HUES48 (cell line): ENCODE measurements at regions not wholly inside any gene's neighbourhood (a gene's known extent, or its start where the extent isn't known, plus 50 kb on each side); places are given as distances from the start of the nearest gene placed in this dataset.

Experiments used
- H3K27ac ChIP-seq: one replicate; pipeline ENCODE4 v1.7.0; 2013; ENCODE audit warnings: low read depth, low read length, inconsistent platforms
- H3K27me3 ChIP-seq: 2 replicates; pipeline ENCODE4 v1.6.1; 2013; ENCODE audit warnings: mild to moderate bottlenecking, low read length; ENCODE audit not compliant: control insufficient read depth, insufficient read depth
- H3K36me3 ChIP-seq: 2 replicates; pipeline ENCODE4 v1.6.1; 2013; ENCODE audit warnings: low read length; ENCODE audit not compliant: control insufficient read depth, insufficient read depth
- H3K4me1 ChIP-seq: 2 replicates; pipeline ENCODE4 v1.6.1; 2013; ENCODE audit warnings: mild to moderate bottlenecking, low read length; ENCODE audit not compliant: control insufficient read depth, insufficient read depth
- H3K4me3 ChIP-seq: 2 replicates; pipeline ENCODE4 v1.5.1; 2013; ENCODE audit warnings: mild to moderate bottlenecking, low read depth, low read length
- H3K9ac ChIP-seq: 2 replicates; pipeline ENCODE4 v1.6.1; 2013; ENCODE audit warnings: mild to moderate bottlenecking, low read depth, low read length, moderate library complexity
- H3K9me3 ChIP-seq: 2 replicates; pipeline ENCODE4 v1.6.1; 2013; ENCODE audit warnings: low read length; ENCODE audit not compliant: control insufficient read depth, insufficient read depth

DNA sequence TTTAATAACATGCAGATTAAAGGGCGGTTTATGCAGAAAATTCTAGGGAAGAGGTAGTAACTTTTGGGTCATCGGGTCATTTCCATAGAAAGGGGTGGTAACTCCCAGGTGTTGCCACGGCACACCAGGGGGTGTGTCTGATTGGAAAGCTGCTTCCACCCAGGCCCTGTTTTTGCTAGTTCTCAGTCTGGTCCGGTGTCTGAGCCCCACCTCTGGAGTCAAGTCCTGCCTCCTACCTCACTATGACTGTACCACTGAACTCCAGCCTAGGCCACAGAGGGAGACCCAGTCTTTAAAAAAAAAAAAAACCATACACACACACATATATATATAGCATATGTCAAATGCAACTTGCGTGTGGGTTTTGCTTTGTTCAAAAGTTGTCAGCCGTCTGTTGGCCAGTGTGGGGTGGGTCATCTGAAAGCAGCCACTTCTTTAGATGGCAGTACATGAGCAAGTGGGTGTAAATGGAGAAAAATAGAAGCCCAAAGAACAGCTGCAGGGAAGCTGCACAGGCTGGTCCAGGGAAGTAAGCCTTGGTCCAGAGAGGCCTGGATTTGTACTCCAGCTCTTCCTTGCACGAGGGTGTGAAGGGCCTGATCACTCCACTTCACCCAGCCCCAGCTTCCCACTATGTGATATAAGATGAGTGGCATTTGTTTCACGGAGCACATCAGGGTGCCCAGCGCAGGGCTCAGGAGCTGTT, 110.7 kb upstream of the SPRY4 start:
- peaks cover 13% of the 10 kb centered on the region for H3K4me1 ChIP-seq
- no peaks in the 10 kb centered on the region for H3K36me3 ChIP-seq
- no peak overlapping the region for H3K4me3 ChIP-seq
- no peak overlapping the region for H3K9ac ChIP-seq
- no peak overlapping the region for H3K27ac ChIP-seq
- H3K27me3 ChIP-seq, result no peaks in the 10 kb centered on the region
- no peaks in the 10 kb centered on the region for H3K9me3 ChIP-seq

DNA sequence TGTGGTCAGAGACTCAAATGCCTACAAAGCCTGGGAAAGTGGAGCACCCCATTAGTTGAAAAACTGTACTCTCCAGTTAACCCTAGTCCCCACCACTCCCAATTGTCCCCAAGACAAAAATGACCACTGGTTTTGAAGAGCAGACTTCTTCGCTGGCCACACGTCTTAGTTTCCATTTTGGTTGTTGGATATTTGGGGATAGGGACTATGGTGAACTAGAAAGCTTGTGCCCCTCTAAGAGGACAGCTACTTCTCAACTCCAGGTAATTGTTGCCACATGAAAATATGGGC, 109.4 kb upstream of the SPRY4 start:
- peaks cover 13% of the 10 kb centered on the region for H3K4me1 ChIP-seq
- H3K27ac ChIP-seq, result no peak overlapping the region
- no peaks in the 10 kb centered on the region for H3K27me3 ChIP-seq

DNA sequence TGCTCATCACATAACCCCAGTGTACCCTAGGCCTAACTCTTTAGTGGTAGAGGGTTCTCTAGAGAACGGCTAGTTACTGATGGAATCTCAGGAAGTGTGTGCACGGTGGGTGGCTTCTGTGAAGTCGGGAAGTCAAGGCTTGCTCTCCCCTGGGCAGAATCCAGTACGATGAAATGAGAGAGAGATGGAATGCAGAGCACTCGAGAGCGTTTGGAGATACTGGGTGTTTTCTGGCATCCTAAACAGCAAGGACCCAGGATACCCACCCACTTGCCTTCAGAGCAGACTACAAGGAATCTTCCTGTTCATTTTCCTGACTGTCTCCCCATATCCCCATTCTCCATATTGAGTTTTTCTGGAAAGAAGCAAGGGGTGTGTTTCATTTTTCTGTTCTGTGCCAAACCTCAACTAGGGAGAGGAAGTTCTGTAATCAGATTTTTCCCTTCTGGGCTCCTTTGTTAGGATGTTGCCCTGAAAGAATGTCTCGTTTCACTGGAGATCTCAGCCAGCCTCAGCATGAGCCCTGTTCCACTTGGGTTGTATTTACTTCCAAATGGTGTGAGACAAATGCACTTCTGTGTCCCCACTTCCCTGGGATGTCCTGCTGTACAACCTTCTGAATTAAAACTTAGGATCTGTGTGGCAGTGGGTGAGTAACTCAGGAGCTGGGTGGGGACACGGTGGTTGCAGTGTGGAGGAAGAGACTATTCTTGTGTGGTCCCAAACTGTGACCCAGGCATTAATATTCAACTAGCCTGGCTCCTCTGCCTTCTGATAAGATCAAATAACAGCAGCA, 108.9 kb upstream of the SPRY4 start:
- H3K9me3 ChIP-seq, result no peaks in the 10 kb centered on the region
- no peak overlapping the region for H3K27ac ChIP-seq
- no peak overlapping the region for H3K4me3 ChIP-seq
- H3K27me3 ChIP-seq, result no peaks in the 10 kb centered on the region
- no peak overlapping the region for H3K9ac ChIP-seq
- no peaks in the 10 kb centered on the region for H3K36me3 ChIP-seq
- peaks cover 13% of the 10 kb centered on the region for H3K4me1 ChIP-seq

More for the DNA sequence above, 109.4 kb upstream of the SPRY4 start:
- no peaks in the 10 kb centered on the region for H3K36me3 ChIP-seq
- no peaks in the 10 kb centered on the region for H3K9me3 ChIP-seq
- no peak overlapping the region for H3K9ac ChIP-seq
- no peak overlapping the region for H3K4me3 ChIP-seq

DNA sequence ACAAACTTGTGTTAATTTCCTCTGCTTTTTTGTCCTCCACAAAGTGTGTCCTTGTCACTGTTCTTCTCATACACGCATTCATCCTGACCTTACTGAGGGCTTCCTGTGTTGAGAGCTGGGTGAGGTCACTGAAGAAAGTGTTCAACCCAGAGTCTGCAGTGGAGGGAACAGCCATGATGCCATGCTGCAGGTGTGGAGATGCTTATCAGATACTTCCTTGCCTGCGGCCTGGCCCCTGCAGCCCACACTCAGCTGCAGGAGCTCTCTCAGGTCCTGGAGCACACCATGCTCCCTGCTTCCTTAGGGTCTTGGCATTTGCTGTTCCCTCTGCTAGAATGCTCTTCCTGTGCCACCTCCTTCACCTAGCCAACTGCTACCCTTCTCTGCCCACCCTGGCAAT, 108.1 kb upstream of the SPRY4 start:
- Histone ChIP-seq H3K36me3 (no peaks in the 10 kb centered on the region), H3K4me1 (peaks cover 13% of the 10 kb centered on the region), H3K27me3 (no peaks in the 10 kb centered on the region), H3K9me3 (no peaks in the 10 kb centered on the region), H3K4me3 (no peak overlapping the region), H3K9ac (no peak overlapping the region), H3K27ac (no peak overlapping the region)

DNA sequence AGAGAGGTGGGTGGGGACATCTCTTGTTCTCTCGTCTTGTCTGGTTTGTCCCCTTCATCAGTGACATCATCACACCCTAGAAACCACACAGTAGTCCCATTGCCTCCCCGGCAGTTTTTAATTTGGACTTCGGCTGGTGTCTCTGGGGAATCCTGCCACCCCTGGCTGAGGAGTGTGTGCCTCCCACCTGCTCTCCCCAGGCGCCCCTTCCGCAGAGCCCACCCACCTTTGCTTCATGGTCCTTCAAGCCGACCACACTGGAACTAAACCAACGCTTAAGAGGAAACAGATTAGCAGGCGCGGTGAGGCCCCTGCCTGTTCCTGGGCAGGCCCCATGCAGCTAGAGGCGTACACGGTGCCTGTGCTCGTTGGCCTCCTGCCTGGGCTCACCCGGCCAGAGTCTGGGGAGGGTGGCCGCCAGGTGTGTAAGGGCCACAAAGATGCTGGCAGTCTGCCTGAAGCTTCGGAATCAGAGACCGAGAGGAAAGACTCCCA, 107.6 kb upstream of the SPRY4 start:
- H3K4me3 ChIP-seq, result no peak overlapping the region
- no peak overlapping the region for H3K27ac ChIP-seq
- H3K4me1 ChIP-seq, result peaks cover 11% of the 10 kb centered on the region
- no peaks in the 10 kb centered on the region for H3K36me3 ChIP-seq
- no peak overlapping the region for H3K9ac ChIP-seq
- H3K9me3 ChIP-seq, result no peaks in the 10 kb centered on the region
- H3K27me3 ChIP-seq, result no peaks in the 10 kb centered on the region

DNA sequence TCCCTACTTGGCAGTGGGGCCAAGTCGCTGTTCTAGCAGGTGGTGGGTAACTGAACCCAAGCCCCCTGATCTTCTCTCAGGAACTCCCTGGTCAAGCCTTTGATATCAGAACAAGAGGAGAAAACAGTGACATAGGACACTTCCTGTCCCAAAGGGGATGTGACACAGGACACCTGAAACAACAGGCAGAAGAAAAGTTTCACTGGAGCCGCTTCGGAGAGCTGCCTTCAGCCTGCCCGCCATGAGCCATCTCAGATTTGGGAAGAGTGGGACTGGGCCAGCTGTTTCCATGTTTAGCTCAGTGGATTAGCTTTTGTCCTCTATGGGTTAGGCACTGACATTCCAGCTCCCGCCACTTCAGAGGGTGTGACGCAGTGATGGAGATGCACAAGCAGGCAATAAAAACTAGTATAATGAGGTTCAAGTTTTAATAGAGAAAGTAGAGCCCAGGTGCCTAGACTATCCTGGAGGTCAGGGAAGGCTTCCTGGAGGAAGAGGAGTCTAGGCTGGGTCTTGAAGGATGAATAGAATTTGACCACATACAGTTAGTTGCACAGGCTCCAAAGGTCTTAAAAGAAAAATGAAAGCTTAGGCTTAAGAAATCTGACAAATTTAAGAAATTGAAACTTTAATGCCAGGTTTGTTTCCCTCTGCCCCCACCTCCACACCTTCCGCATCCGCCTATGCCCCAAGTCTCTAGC, 104.1 kb upstream of the SPRY4 start:
- H3K36me3 ChIP-seq, result no peaks in the 10 kb centered on the region
- H3K4me1 ChIP-seq, result peaks cover 19% of the 10 kb centered on the region
- H3K4me3 ChIP-seq, result no peak overlapping the region
- no peaks in the 10 kb centered on the region for H3K9me3 ChIP-seq
- H3K27me3 ChIP-seq, result no peaks in the 10 kb centered on the region
- H3K9ac ChIP-seq, result no peak overlapping the region
- no peak overlapping the region for H3K27ac ChIP-seq

DNA sequence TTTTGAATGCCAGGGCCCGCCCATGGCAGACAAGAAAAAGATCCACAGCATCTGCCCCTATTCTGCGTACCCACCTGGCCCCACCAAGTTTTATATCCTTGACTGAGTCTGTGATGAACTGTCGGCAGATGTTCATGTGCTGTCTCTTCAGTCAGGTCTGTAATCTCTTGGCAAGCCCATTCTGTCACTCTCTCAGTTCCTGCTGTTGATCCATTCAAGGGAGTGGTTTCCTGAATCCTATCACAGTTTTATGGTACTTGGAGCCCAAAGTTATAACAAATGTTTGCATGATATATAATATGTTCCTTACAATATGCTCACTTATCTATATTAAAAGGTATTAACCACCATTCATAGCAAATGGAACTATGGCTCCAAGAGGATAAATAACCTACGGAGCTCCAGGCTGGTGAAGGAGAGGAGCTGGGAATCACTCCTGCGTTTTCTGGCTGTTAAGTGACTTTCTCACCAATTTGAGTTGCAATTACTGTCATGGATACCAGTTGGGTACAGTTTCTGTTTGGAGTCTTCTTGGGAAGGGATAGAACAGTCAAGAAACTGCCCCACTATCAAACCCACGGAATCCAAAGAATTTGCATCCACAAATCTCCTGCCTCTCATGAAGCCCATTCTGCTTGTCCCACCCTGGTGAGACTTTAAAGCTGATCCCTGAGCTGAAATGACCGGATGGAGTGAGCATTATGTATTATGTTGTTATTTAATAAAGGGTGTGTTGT, 103.4 kb upstream of the SPRY4 start:
- H3K27ac ChIP-seq, result no peak overlapping the region
- no peaks in the 10 kb centered on the region for H3K9me3 ChIP-seq
- peaks cover 14% of the 10 kb centered on the region for H3K4me1 ChIP-seq
- no peaks in the 10 kb centered on the region for H3K27me3 ChIP-seq
- H3K4me3 ChIP-seq, result no peak overlapping the region
- H3K9ac ChIP-seq, result no peak overlapping the region
- H3K36me3 ChIP-seq, result no peaks in the 10 kb centered on the region

DNA sequence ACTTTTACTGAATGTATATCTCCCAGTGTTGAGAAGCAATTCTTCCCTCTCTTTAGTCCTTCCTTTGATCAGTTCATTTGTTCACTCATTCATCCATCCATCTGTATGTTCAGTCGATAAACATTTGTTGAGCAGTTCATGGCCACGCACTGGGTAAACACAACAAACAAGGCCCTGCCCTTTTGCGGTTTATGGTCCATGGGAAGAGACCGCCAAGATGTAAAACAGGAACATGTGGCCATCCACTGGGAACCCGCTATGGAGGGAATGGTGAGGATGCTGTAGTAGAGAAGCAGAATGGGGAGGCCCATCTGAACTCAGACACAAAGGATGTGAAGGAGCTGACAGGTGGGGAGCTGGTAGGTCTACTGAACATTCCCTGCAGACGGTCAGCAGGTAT, 102.7 kb upstream of the SPRY4 start:
- Histone ChIP-seq H3K4me3 (no peak overlapping the region), H3K27me3 (no peaks in the 10 kb centered on the region), H3K36me3 (no peaks in the 10 kb centered on the region), H3K4me1 (peaks cover 14% of the 10 kb centered on the region), H3K9ac (no peak overlapping the region), H3K27ac (peak overlapping the region; percentile 90), H3K9me3 (no peaks in the 10 kb centered on the region)

DNA sequence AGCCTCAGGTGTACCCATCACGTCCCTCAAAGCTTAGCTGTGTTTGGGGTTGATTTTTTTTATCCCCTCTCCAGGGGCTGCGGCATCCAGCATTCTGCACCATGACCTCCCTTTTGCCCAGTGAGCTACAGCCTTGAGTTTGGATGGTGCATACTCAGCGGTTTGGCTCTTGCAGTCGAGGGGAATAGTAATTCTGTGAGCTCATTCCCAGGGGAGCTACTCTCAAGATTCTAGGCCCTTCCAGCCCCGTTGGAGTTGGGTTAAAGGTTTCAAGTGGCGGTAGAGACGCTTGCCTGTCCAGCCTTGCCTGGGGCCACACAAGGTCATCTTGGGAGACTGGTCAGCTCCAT, 102.2 kb upstream of the SPRY4 start:
- Histone ChIP-seq H3K27ac (peak overlapping the region; percentile 90), H3K27me3 (no peaks in the 10 kb centered on the region), H3K9ac (no peak overlapping the region), H3K4me3 (no peak overlapping the region), H3K9me3 (no peaks in the 10 kb centered on the region), H3K36me3 (no peaks in the 10 kb centered on the region), H3K4me1 (peaks cover 14% of the 10 kb centered on the region)

DNA sequence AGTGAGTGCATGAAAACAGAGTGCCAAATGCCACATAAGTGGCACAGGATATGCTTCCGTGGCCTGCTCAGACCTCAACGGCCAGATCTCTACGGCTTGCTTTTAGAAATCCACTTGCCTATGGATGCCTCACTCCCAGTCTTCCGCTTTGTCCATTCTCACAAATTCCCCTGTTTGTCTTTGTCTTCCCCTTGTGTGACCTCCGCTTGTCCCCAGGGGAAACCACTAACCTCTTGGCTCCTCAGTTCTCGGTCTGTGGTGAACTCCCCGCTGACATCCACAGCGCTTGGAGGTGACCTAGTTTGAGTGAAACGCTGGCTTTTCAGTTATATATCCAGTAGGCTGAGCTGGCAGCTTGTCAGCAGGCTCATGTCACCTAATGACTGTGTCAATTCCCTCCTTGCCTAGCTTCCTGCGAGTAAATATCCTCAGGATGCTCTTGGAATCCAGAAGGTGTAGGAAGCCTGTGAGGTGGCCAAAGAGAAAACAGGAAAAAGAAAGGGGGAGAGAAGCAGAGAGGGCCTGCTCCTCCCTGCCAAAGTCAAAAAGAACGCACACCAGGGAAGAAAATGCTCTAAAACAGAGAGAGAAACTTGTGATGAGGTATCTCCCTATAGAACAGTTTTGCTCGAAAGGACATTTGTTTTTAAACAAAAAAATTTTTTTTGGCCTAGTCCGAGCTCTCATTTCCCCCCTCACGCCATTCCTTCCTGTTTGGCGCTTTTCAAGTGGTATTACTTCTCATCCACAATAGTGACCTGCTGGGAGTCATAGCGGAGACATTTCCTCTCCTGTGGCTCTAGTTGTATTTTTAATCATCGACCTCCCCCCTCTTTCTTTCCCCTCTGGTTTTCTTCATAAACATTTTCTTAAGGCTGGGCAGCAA, 101.6 kb upstream of the SPRY4 start:
- H3K27me3 ChIP-seq, result no peaks in the 10 kb centered on the region
- peak overlapping the region; percentile 90 for H3K27ac ChIP-seq
- H3K9me3 ChIP-seq, result no peaks in the 10 kb centered on the region
- no peak overlapping the region for H3K9ac ChIP-seq
- H3K4me3 ChIP-seq, result no peak overlapping the region
- peaks cover 14% of the 10 kb centered on the region for H3K4me1 ChIP-seq
- no peaks in the 10 kb centered on the region for H3K36me3 ChIP-seq
